Skeletal muscle tissue (tissue), 3 donors: ENCODE measurements at regions not wholly inside any gene's neighbourhood (a gene's known extent, or its start where the extent isn't known, plus 50 kb on each side); places are given as distances from the start of the nearest gene placed in this dataset.

Experiments
- H3K27ac ChIP-seq: one replicate; pipeline ENCODE4 v1.7.0; 2013; ENCODE audit warnings: mild to moderate bottlenecking, low read depth, low read length, inconsistent platforms
- H3K27me3 ChIP-seq, 3 donors: one replicate each; pipeline ENCODE4 v1.7.0; 2013; ENCODE audit warnings: low read length in 3 of 3; ENCODE audit not compliant: control insufficient read depth in 3 of 3, insufficient read depth in 3 of 3
- H3K36me3 ChIP-seq, 3 donors: one replicate each; pipeline ENCODE4 v1.7.0; 2013; ENCODE audit warnings: low read length in 3 of 3; ENCODE audit not compliant: control insufficient read depth in 3 of 3, insufficient read depth in 3 of 3
- H3K4me1 ChIP-seq, 3 donors: one replicate each; pipeline ENCODE4 v1.7.0; 2013; ENCODE audit warnings: low read length in 3 of 3, mild to moderate bottlenecking in 3 of 3; ENCODE audit not compliant: control insufficient read depth in 3 of 3, insufficient read depth in 3 of 3
- H3K4me3 ChIP-seq, 3 donors: one replicate each; pipeline ENCODE4 v1.7.0; 2013; ENCODE audit warnings: low read length in 3 of 3
- H3K9ac ChIP-seq, 3 donors: one replicate each; pipeline ENCODE4 v1.7.0; 2013; ENCODE audit warnings: low read length in 3 of 3, mild to moderate bottlenecking in 3 of 3, moderate library complexity in 2 of 3, low read depth in 1 of 3
- H3K9me3 ChIP-seq, 3 donors: one replicate each; pipeline ENCODE4 v1.7.0; 2013; ENCODE audit warnings: low read length in 3 of 3; ENCODE audit not compliant: control insufficient read depth in 3 of 3
- donor health status: Osteomylitis.

GRCh38 chr15:95409211-95409610 lies 921.3 kb upstream of the NR2F2 start:
- Histone ChIP-seq H3K27ac (no peak overlapping the region), H3K9me3 (no peaks in the 10 kb centered on the region), H3K4me1 (no peaks in the 10 kb centered on the region), H3K9ac (no peak overlapping the region), H3K4me3 (no peak overlapping the region), H3K27me3 (no peaks in the 10 kb centered on the region), H3K36me3 (no peaks in the 10 kb centered on the region)

- H3K9ac ChIP-seq = no peak overlapping the region
- no peaks in the 10 kb centered on the region for H3K27me3 ChIP-seq
- no peaks in the 10 kb centered on the region for H3K4me1 ChIP-seq
- no peaks in the 10 kb centered on the region for H3K9me3 ChIP-seq
- no peak overlapping the region for H3K4me3 ChIP-seq
- H3K36me3 ChIP-seq = no peaks in the 10 kb centered on the region
- no peak overlapping the region for H3K27ac ChIP-seq
Observed at GRCh38 chr15:95409626-95410310, 920.7 kb upstream of the NR2F2 start.

DNA sequence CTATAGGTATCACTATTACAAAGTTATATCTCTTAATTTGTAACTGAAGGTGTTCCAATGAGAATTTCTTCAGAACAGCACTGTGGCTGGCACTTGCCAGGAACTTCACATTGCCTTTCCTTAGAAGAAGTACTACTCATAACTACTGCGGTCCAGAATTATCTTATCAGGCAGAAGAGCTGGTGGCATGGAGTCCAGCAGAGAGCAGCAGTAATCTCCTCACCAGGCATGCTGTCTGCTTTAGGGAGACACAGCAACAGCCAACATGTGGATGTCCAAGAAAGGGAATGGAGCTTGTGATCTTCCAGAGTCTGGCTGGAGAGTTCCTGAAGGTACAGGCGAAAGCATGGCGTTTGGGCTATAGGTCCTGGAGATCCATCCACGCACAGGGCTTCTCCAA lies 919.7 kb upstream of the NR2F2 start:
- H3K9me3 ChIP-seq = no peaks in the 10 kb centered on the region
- no peak overlapping the region for H3K9ac ChIP-seq
- no peak overlapping the region for H3K4me3 ChIP-seq
- no peaks in the 10 kb centered on the region for H3K36me3 ChIP-seq
- H3K27ac ChIP-seq = no peak overlapping the region
- H3K4me1 ChIP-seq = no peaks in the 10 kb centered on the region
- no peaks in the 10 kb centered on the region for H3K27me3 ChIP-seq

- Histone ChIP-seq H3K9me3 (no peaks in the 10 kb centered on the region), H3K27ac (no peak overlapping the region), H3K36me3 (no peaks in the 10 kb centered on the region), H3K4me3 (no peak overlapping the region), H3K9ac (no peak overlapping the region), H3K27me3 (no peaks in the 10 kb centered on the region), H3K4me1 (no peaks in the 10 kb centered on the region)
Observed at GRCh38 chr15:95416576-95416975, 913.9 kb upstream of the NR2F2 start.

- Histone ChIP-seq H3K27ac (no peak overlapping the region), H3K4me1 (no peaks in the 10 kb centered on the region)
Observed at GRCh38 chr15:95417761-95418160, 912.7 kb upstream of the NR2F2 start.

DNA sequence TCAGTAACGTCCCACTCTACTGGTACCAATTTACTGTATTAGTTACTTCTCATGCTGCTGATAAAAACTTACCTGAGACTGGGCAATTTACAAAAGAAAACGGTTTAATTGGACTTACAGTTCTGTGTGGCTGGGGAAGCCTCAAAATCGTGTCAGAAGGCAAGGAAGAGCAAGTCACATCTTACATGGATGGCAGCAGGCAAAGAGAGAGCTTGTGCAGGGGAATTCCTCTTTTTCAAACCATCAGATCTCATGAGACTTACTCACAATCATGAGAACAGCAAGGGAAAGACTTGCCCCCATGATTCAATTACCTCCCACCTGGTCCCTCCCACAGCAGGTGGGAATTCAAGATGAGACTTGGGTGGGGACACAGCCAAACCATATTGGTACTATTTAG lies 908.2 kb upstream of the NR2F2 start:
- Histone ChIP-seq H3K4me3 (no peak overlapping the region), H3K4me1 (no peaks in the 10 kb centered on the region), H3K9ac (no peak overlapping the region), H3K27ac (no peak overlapping the region), H3K27me3 (no peaks in the 10 kb centered on the region), H3K36me3 (no peaks in the 10 kb centered on the region), H3K9me3 (no peaks in the 10 kb centered on the region)

More at GRCh38 chr15:95417761-95418160, 912.7 kb upstream of the NR2F2 start:
- no peaks in the 10 kb centered on the region for H3K27me3 ChIP-seq
- no peaks in the 10 kb centered on the region for H3K9me3 ChIP-seq
- no peak overlapping the region for H3K9ac ChIP-seq
- no peaks in the 10 kb centered on the region for H3K36me3 ChIP-seq
- H3K4me3 ChIP-seq = no peak overlapping the region

- Histone ChIP-seq H3K9ac (no peak overlapping the region), H3K36me3 (no peaks in the 10 kb centered on the region), H3K4me1 (no peaks in the 10 kb centered on the region), H3K27ac (no peak overlapping the region), H3K9me3 (no peaks in the 10 kb centered on the region), H3K27me3 (no peaks in the 10 kb centered on the region), H3K4me3 (no peak overlapping the region)
Observed at GRCh38 chr15:95425859-95426258, 904.6 kb upstream of the NR2F2 start.

- no peaks in the 10 kb centered on the region for H3K4me1 ChIP-seq
- no peak overlapping the region for H3K27ac ChIP-seq
- H3K4me3 ChIP-seq = no peak overlapping the region
- H3K9ac ChIP-seq = no peak overlapping the region
- H3K27me3 ChIP-seq = no peaks in the 10 kb centered on the region
- H3K9me3 ChIP-seq = no peaks in the 10 kb centered on the region
- H3K36me3 ChIP-seq = no peaks in the 10 kb centered on the region
Observed at GRCh38 chr15:95429345-95429744, 901.2 kb upstream of the NR2F2 start.

DNA sequence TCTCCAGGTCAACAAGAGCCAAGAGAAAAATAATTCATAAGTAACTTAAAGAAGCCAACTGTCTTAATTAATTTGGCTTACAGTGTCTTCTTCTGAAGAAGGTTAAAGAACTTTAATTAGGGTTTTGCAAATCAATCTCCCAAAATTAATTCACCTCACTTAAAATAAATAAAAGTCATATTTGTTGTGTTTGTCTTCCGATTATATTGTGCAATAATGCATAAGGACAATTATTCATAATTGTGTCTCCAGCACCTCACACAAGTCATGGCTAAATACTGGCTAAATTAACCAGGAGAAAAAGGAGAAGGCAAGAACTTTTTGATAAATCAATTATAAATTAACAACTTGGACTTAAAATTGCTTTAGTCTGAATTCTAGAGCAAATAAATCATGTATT lies 899.0 kb upstream of the NR2F2 start:
- no peaks in the 10 kb centered on the region for H3K27me3 ChIP-seq
- no peak overlapping the region for H3K9ac ChIP-seq
- H3K4me1 ChIP-seq = no peaks in the 10 kb centered on the region
- no peak overlapping the region for H3K27ac ChIP-seq
- H3K36me3 ChIP-seq = no peaks in the 10 kb centered on the region
- H3K9me3 ChIP-seq = no peaks in the 10 kb centered on the region
- H3K4me3 ChIP-seq = no peak overlapping the region

- no peaks in the 10 kb centered on the region for H3K27me3 ChIP-seq
- H3K36me3 ChIP-seq = no peaks in the 10 kb centered on the region
- H3K27ac ChIP-seq = no peak overlapping the region
- H3K9ac ChIP-seq = no peak overlapping the region
- no peak overlapping the region for H3K4me3 ChIP-seq
- H3K9me3 ChIP-seq = no peaks in the 10 kb centered on the region
- no peaks in the 10 kb centered on the region for H3K4me1 ChIP-seq
Observed at GRCh38 chr15:95432878-95433405, 897.6 kb upstream of the NR2F2 start.
